SU-DHL-6 (cell line): ENCODE measurements at regions not wholly inside any gene's neighbourhood (a gene's known extent, or its start where the extent isn't known, plus 50 kb on each side); places are given as distances from the start of the nearest gene placed in this dataset.

ENCODE experiments used
- H2AFZ ChIP-seq: fragments of 200-600 bp; sonication (generic); 2 replicates; pipeline ENCODE4 v1.6.1; 2014; ENCODE audit warnings: low read depth, mild to moderate bottlenecking, moderate library complexity, mixed read lengths, antibody characterized with exemption, low read length; ENCODE audit not compliant: severe bottlenecking
- H3F3A ChIP-seq: fragments of 200-600 bp; shearing (Covaris generic); 2 replicates; pipeline ENCODE4 v1.6.0; 2016; ENCODE audit warnings: antibody characterized with exemption, mild to moderate bottlenecking; ENCODE audit not compliant: insufficient read depth
- H3K27ac ChIP-seq: fragments of 200-600 bp; sonication (generic); 2 replicates; pipeline ENCODE4 v1.5.1; 2016; ENCODE audit warnings: low read depth, mild to moderate bottlenecking, low read length, moderate library complexity, mixed read lengths
- H3K27me3 ChIP-seq: fragments of 200-600 bp; sonication (generic), shearing (Covaris generic); 2 replicates; pipeline ENCODE4 v1.6.0; 2014; ENCODE audit warnings: mild to moderate bottlenecking, low read length
- H3K36me3 ChIP-seq: fragments of 200-600 bp; sonication (generic); 2 replicates; pipeline ENCODE4 v1.6.1; 2014; ENCODE audit warnings: mild to moderate bottlenecking, low read length, mixed read lengths
- H3K4me2 ChIP-seq: fragments of 300-600, 200-600 bp; shearing (Covaris generic), sonication (generic); 2 replicates; pipeline ENCODE4 v1.6.0; 2014; ENCODE audit warnings: low read length, low read depth, mild to moderate bottlenecking; ENCODE audit not compliant: poor library complexity, severe bottlenecking
- H3K4me3 ChIP-seq: fragments of 200-600 bp; sonication (generic); 2 replicates; pipeline ENCODE4 v1.5.1; 2014; ENCODE audit warnings: antibody characterized with exemption, low read length, mild to moderate bottlenecking, mixed read lengths; ENCODE audit not compliant: insufficient read depth, poor library complexity, severe bottlenecking
- H3K79me2 ChIP-seq: fragments of 200-600 bp; sonication (generic); 2 replicates; pipeline ENCODE4 v1.6.1; 2014; ENCODE audit warnings: mild to moderate bottlenecking, low read length, moderate library complexity; ENCODE audit not compliant: insufficient read depth
- H3K9ac ChIP-seq: fragments of 200-600 bp; sonication (generic); 2 replicates; pipeline ENCODE4 v1.7.0; 2014; ENCODE audit warnings: mild to moderate bottlenecking, low read length
- H3K9me2 ChIP-seq: fragments of 200-600 bp; sonication (generic); replicated peaks from 2 replicates; pipeline ENCODE4 v1.6.1; 2014; ENCODE audit warnings: low read length; ENCODE audit not compliant: insufficient read depth
- H3K9me3 ChIP-seq: fragments of 200-600 bp; sonication (generic); 2 replicates; pipeline ENCODE4 v1.6.1; 2014; ENCODE audit warnings: low read length, mixed read lengths; ENCODE audit not compliant: insufficient read depth
- H4K20me1 ChIP-seq: fragments of 200-600 bp; sonication (generic); 2 replicates; pipeline ENCODE4 v1.6.1; 2014; ENCODE audit warnings: low read depth, mild to moderate bottlenecking, antibody characterized with exemption, low read length, moderate library complexity, mixed read lengths
- EZH2phosphoT487 ChIP-seq: fragments of 200-600 bp; sonication (generic), shearing (Covaris generic); conservative IDR thresholded peaks from 2 replicates; pipeline ENCODE4 v1.6.1; 2018; ENCODE audit warnings: mild to moderate bottlenecking, antibody characterized with exemption, low read length, moderate library complexity, mixed read lengths
- TF ChIP-seq, protein P1 (sequence below): fragments of 200-600 bp; sonication (generic); IDR thresholded peaks from one replicate; pipeline ENCODE4 v1.5.1; 2017; ENCODE audit warnings: antibody characterized with exemption, mild to moderate bottlenecking, low read length, moderate library complexity; ENCODE audit not compliant: insufficient read depth, poor library complexity, severe bottlenecking

DNA sequence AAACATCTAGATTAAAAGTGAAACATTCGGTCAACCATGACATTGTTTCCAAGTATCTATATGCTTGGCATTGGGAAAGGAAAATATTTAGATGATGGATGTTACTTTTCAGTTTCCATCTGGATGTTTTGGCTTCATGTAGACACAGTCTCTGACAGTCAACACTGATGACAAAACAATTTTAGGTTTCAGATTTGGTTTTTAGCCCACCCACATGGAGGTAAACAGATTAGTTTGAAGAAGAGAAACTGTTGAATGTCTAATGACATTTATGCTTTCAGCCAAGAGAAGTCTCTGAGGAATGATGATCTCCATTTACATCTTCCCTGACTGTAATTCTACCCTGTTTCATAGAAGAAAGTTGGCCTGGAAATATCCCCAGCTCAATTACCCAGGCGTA is 379.1 kb downstream of the SLITRK6 start:
- Histone ChIP-seq H3K27ac (no peak overlapping the region), H3K9me2 (no peaks in the 10 kb centered on the region), H3K27me3 (no peaks in the 10 kb centered on the region), H3K36me3 (no peaks in the 10 kb centered on the region), H3K79me2 (no peaks in the 10 kb centered on the region), H3K4me3 (no peak overlapping the region), H3K9me3 (no peaks in the 10 kb centered on the region), H3K4me2 (no peak overlapping the region), H3K9ac (no peak overlapping the region), H3F3A (no peaks in the 10 kb centered on the region), H4K20me1 (no peaks in the 10 kb centered on the region), H2AFZ (no peak overlapping the region)
- TF ChIP-seq, protein P1, sequence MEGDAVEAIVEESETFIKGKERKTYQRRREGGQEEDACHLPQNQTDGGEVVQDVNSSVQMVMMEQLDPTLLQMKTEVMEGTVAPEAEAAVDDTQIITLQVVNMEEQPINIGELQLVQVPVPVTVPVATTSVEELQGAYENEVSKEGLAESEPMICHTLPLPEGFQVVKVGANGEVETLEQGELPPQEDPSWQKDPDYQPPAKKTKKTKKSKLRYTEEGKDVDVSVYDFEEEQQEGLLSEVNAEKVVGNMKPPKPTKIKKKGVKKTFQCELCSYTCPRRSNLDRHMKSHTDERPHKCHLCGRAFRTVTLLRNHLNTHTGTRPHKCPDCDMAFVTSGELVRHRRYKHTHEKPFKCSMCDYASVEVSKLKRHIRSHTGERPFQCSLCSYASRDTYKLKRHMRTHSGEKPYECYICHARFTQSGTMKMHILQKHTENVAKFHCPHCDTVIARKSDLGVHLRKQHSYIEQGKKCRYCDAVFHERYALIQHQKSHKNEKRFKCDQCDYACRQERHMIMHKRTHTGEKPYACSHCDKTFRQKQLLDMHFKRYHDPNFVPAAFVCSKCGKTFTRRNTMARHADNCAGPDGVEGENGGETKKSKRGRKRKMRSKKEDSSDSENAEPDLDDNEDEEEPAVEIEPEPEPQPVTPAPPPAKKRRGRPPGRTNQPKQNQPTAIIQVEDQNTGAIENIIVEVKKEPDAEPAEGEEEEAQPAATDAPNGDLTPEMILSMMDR: no peak
- no peak for TF ChIP-seq EZH2phosphoT487

DNA sequence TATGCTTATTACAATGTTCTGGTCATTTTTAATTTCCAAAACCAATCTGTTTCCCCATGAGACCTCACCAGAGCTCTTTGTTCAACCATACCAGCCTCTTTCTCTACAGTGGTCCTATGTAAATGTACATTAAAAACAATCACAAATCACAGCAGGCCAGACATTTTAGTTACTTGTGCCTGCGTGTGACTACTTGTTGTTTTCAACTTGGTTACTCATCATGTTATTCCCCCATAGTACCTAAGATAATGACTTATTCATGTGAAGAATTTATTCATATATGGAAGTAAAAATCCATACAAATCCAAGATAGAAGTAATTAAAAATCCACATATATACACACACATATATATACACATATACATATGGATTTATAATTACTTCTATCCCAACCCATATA is 379.6 kb downstream of the SLITRK6 start:
- Histone ChIP-seq H3K9me3 (no peaks in the 10 kb centered on the region), H3K79me2 (no peaks in the 10 kb centered on the region), H3K4me2 (no peak overlapping the region), H3K9me2 (no peaks in the 10 kb centered on the region), H2AFZ (no peak overlapping the region), H3K9ac (no peak overlapping the region), H3F3A (no peaks in the 10 kb centered on the region), H3K36me3 (no peaks in the 10 kb centered on the region; the same call in 1 of the 2 replicates), H3K27me3 (no peaks in the 10 kb centered on the region), H3K27ac (no peak overlapping the region), H3K4me3 (no peak overlapping the region), H4K20me1 (no peaks in the 10 kb centered on the region)
- TF ChIP-seq EZH2phosphoT487: no peak

DNA sequence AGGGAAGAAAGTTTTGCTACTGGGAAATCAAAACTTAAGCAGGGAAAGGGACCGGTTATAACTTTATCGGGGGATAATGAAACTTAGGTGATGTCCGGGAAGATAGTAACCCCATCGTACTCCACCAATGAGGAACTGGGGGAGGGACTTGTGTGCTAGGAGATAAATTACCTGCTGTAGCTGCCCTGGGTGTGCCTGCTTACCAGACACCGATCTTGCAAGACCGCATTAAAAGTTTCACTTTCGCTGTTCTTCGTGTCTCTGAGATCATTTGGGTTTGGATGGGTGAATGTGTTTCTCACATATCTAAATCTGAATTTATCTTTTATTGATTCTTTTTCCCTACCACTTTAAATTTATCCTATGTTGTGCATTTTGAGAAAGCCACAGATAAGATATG is 381.4 kb downstream of the SLITRK6 start:
- H3K9me2 ChIP-seq: no peaks in the 10 kb centered on the region
- H3K4me2 ChIP-seq: no peak overlapping the region
- H3K79me2 ChIP-seq: no peaks in the 10 kb centered on the region
- no peak overlapping the region for H3K27ac ChIP-seq
- H3K9ac ChIP-seq: no peak overlapping the region
- no peaks in the 10 kb centered on the region; the same call in 1 of the 2 replicates for H3K36me3 ChIP-seq
- H2AFZ ChIP-seq: no peak overlapping the region
- no peaks in the 10 kb centered on the region for H4K20me1 ChIP-seq
- no peaks in the 10 kb centered on the region for H3F3A ChIP-seq
- H3K27me3 ChIP-seq: no peaks in the 10 kb centered on the region
- TF ChIP-seq EZH2phosphoT487: no peak
- TF ChIP-seq, protein P1: no peak
- no peak overlapping the region for H3K4me3 ChIP-seq
- H3K9me3 ChIP-seq: no peaks in the 10 kb centered on the region

DNA sequence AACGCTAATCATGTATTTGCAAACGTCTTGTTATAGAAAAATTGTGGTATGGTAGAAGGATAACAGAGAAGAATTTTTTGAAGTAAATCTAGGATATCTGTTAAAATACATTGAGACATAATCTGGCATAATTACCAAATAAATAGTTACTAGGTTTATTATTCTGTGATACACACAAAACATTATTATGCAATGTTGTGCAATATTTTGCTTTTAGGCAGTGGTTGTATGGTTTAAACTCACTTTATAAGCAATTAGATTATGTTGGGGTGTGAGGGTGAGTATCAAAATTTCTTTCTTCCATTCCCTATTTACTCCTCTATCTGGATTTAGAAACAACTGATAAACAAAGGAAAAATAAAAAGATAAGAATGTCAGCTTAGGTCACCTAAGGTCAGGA is 385.6 kb downstream of the SLITRK6 start:
- Histone ChIP-seq H4K20me1 (no peaks in the 10 kb centered on the region), H3K27ac (no peak overlapping the region), H3K9me3 (no peaks in the 10 kb centered on the region), H3K4me3 (no peak overlapping the region), H3K4me2 (no peak overlapping the region), H3K36me3 (no peaks in the 10 kb centered on the region; the same call in 1 of the 2 replicates), H3K79me2 (no peaks in the 10 kb centered on the region), H3K27me3 (no peaks in the 10 kb centered on the region), H3K9me2 (no peaks in the 10 kb centered on the region), H3F3A (no peaks in the 10 kb centered on the region), H3K9ac (no peak overlapping the region), H2AFZ (no peak overlapping the region)
- TF ChIP-seq, protein P1: no peak
- TF ChIP-seq EZH2phosphoT487: no peak
